Caco-2 (cell line): ENCODE measurements at regions not wholly inside any gene's neighbourhood (a gene's known extent, or its start where the extent isn't known, plus 50 kb on each side); places are given as distances from the start of the nearest gene placed in this dataset.

Experiments
- BruUV-seq: library from RNA; stranded (reverse); fragments of 400-500 nt; replicated peaks from 2 replicates; lab custom pipeline; 2021; lab: Mats Ljungman, UMichigan
- CTCF ChIA-PET: fragments of 300-600 bp; sonication (Branson Sonifier 250); formaldehyde crosslinking; loops from one replicate; lab custom pipeline; 2022; ENCODE audit warnings: antibody characterized with exemption; lab: Charles Lee
- POLR2A ChIA-PET: fragments of 300-600 bp; sonication (Branson Sonifier 250); formaldehyde crosslinking; loops from one replicate; lab custom pipeline; 2022; ENCODE audit warnings: antibody characterized with exemption; lab: Charles Lee
- DNase-seq, 2 experiments: peaks; one replicate each; pipeline versions ENCODE4 v3.0.0 to v3.0.0-alpha.2; 2020 to 2022
- H3K27me3 ChIP-seq: replicated peaks from 2 replicates; pipeline ENCODE4 v1.6.0; 2011; ENCODE audit warnings: low read length; ENCODE audit not compliant: control insufficient read depth, insufficient read depth
- H3K36me3 ChIP-seq: 2 replicates; pipeline ENCODE4 v1.5.1; 2011; ENCODE audit warnings: low read length; ENCODE audit not compliant: control insufficient read depth, insufficient read depth
- H3K4me1 ChIP-seq: fragments of 250-450 bp; sonication (Bioruptor Pico); 2 replicates; pipeline ENCODE4 v1.5.1; 2020; ENCODE audit warnings: mild to moderate bottlenecking
- H3K4me3 ChIP-seq: 2 replicates; pipeline ENCODE4 v1.5.1; 2011; ENCODE audit warnings: low read depth, mild to moderate bottlenecking, control low read depth, low read length
- H3K9me3 ChIP-seq: fragments of 250-450 bp; sonication (Bioruptor Pico); 2 replicates; pipeline ENCODE4 v1.5.1; 2020; ENCODE audit warnings: mild to moderate bottlenecking, moderate library complexity
- H3K27ac Mint-ChIP-seq: one replicate; pipeline ENCODE4 v1.8.0; 2022; ENCODE audit warnings: mixed read lengths; ENCODE audit not compliant: unreplicated experiment
- H3K27me3 Mint-ChIP-seq: one replicate; pipeline ENCODE4 v1.8.0; 2022; ENCODE audit warnings: mixed read lengths; ENCODE audit not compliant: insufficient read depth, unreplicated experiment
- H3K36me3 Mint-ChIP-seq: one replicate; pipeline ENCODE4 v1.8.0; 2022; ENCODE audit warnings: mild to moderate bottlenecking, mixed read lengths; ENCODE audit not compliant: insufficient read depth, unreplicated experiment
- H3K4me1 Mint-ChIP-seq: one replicate; pipeline ENCODE4 v1.8.0; 2022; ENCODE audit warnings: low read depth, mixed read lengths; ENCODE audit not compliant: unreplicated experiment
- H3K4me3 Mint-ChIP-seq: one replicate; pipeline ENCODE4 v1.8.0; 2022; ENCODE audit warnings: mild to moderate bottlenecking, moderate library complexity, mixed read lengths; ENCODE audit not compliant: unreplicated experiment
- H3K9me3 Mint-ChIP-seq: one replicate; pipeline ENCODE4 v1.8.0; 2022; ENCODE audit warnings: mixed read lengths; ENCODE audit not compliant: unreplicated experiment
- intact Hi-C: fragments of 100-400 bp; cut with micrococcal nuclease; formaldehyde crosslinking; loops from one replicate; pipeline ENCODE4 v1.10.0; 2022; ENCODE audit not compliant: unreplicated experiment
- TF ChIP-seq, protein P1 (sequence below), 2 experiments: fragments of 200-600 bp in 1 of 2; IDR thresholded peaks; 1 replicate in 1 of 2; 2 replicates in 1 of 2; pipeline versions ENCODE4 v1.5.1 to v1.8.0; 2011 to 2022; ENCODE audit warnings: antibody characterized with exemption in 1 of 2, control low read depth in 1 of 2, inconsistent platforms in 1 of 2, low read depth in 1 of 2, low read length in 1 of 2, mild to moderate bottlenecking in 1 of 2, moderate library complexity in 1 of 2; ENCODE audit not compliant: insufficient read depth in 1 of 2, severe bottlenecking in 1 of 2, unreplicated experiment in 1 of 2

DNA sequence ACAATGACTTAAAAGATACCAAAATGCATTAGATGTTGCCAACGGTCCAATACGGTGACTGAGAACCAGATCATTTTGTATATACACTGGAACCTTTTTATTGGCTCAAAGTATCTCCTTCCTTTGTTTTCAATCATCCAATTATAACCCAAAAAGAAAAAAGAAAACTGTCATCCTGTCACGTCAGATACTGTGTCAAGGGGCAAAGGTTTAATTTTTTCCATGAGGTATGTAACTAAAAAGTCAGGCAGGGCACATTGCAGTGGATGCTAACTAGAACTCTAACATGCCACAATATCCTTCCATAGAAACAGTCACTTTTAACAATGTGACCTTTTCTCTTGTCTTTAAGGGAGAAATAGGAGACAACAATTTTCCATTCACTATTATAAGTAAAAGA lies 267.6 kb upstream of the NEBL start:
- no peak for DNase-seq
- POLR2A ChIA-PET: interaction anchor here (0.6 kb wide), 1 partner anchor 30 kb away, joined by 3 read pairs; no protein-coding TSS in a partner anchor
- Mint-ChIP-seq H3K4me3 (no peak overlapping the region), H3K9me3 (peaks cover 33% of the 10 kb centered on the region), H3K27ac (peak overlapping the region; percentile 32), H3K36me3 (peaks cover 29% of the 10 kb centered on the region), H3K27me3 (no peaks in the 10 kb centered on the region), H3K4me1 (peaks cover 47% of the 10 kb centered on the region)
- intact Hi-C loops: no loop called here
- H3K36me3 ChIP-seq: no peaks in the 10 kb centered on the region
- H3K9me3 ChIP-seq: peaks cover 10% of the 10 kb centered on the region; the same call in 1 of the 2 replicates
- no peak overlapping the region for H3K4me3 ChIP-seq
- TF ChIP-seq, protein P1, sequence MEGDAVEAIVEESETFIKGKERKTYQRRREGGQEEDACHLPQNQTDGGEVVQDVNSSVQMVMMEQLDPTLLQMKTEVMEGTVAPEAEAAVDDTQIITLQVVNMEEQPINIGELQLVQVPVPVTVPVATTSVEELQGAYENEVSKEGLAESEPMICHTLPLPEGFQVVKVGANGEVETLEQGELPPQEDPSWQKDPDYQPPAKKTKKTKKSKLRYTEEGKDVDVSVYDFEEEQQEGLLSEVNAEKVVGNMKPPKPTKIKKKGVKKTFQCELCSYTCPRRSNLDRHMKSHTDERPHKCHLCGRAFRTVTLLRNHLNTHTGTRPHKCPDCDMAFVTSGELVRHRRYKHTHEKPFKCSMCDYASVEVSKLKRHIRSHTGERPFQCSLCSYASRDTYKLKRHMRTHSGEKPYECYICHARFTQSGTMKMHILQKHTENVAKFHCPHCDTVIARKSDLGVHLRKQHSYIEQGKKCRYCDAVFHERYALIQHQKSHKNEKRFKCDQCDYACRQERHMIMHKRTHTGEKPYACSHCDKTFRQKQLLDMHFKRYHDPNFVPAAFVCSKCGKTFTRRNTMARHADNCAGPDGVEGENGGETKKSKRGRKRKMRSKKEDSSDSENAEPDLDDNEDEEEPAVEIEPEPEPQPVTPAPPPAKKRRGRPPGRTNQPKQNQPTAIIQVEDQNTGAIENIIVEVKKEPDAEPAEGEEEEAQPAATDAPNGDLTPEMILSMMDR (IDR thresholded peaks at IDR 0.05; ENCODE audit: insufficient read depth in 1 of 2, low read depth in 1 of 2, low read length in 1 of 2, severe bottlenecking in 1 of 2, unreplicated experiment in 1 of 2): no peak
- no peaks in the 10 kb centered on the region for H3K27me3 ChIP-seq
- CTCF ChIA-PET: interaction anchor here (1.0 kb wide), 1 partner anchor 105 kb away, joined by 3 read pairs; no protein-coding TSS in a partner anchor
- H3K4me1 ChIP-seq: peaks cover 51% of the 10 kb centered on the region
- no TSS peak for BruUV-seq

DNA sequence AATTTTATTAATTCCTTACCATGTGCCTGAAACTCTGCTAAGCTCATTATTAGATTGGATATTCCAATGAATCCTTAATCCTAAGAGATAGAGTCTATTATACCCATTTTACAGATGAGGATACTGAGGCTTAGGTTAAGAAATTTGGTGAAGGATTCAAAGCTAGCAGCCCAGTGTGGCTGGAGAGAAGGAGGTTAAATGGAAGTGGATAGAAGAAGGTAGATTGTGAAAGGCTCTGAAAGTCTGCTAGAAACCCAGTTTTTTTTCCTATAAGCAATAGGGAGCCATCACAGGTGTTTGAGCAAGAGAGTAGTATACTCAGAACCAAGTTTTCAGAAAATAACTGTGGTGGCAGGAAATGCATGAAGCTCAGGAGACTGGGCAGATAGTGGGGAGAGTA lies 265.8 kb upstream of the NEBL start:
- Mint-ChIP-seq H3K36me3 (peaks cover 41% of the 10 kb centered on the region), H3K4me3 (no peak overlapping the region), H3K27ac (no peak overlapping the region), H3K27me3 (no peaks in the 10 kb centered on the region), H3K4me1 (peaks cover 57% of the 10 kb centered on the region), H3K9me3 (peaks cover 33% of the 10 kb centered on the region)
- Histone ChIP-seq H3K27me3 (no peaks in the 10 kb centered on the region), H3K4me3 (no peak overlapping the region), H3K9me3 (peaks cover 10% of the 10 kb centered on the region; the same call in 1 of the 2 replicates), H3K36me3 (no peaks in the 10 kb centered on the region), H3K4me1 (peaks cover 59% of the 10 kb centered on the region)
- no peak for DNase-seq
- CTCF ChIA-PET: no interaction called here
- intact Hi-C loops: no loop called here
- POLR2A ChIA-PET: no interaction called here
- TF ChIP-seq, protein P1 (IDR thresholded peaks at IDR 0.05; ENCODE audit: insufficient read depth in 1 of 2, low read depth in 1 of 2, low read length in 1 of 2, severe bottlenecking in 1 of 2, unreplicated experiment in 1 of 2): no peak
- BruUV-seq: no TSS peak

DNA sequence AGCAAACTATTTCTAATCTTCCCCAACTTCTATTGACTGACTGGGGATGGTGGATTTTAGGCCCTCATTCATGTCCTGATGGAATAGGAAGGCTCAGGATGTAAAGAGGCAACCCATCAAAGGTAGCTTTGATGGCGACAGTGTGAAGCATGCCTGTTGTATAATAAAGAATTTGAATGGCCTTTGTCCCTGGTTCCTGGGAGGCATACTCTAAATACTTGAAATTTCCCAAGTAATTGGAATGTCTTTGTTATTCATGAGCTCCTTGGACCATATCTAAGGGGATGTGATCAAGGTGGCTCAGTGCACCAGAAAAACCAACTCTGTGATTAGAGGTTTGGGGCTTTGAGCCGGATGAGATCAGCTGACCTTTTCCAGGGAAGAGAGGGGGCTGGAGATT lies 264.5 kb upstream of the NEBL start:
- Mint-ChIP-seq H3K27ac (peak overlapping the region; percentile 66), H3K36me3 (peaks cover 38% of the 10 kb centered on the region), H3K9me3 (peaks cover 33% of the 10 kb centered on the region), H3K4me3 (no peak overlapping the region), H3K27me3 (no peaks in the 10 kb centered on the region), H3K4me1 (peaks cover 57% of the 10 kb centered on the region)
- Histone ChIP-seq H3K4me1 (peaks cover 59% of the 10 kb centered on the region), H3K36me3 (no peaks in the 10 kb centered on the region), H3K27me3 (no peaks in the 10 kb centered on the region), H3K9me3 (peaks cover 10% of the 10 kb centered on the region; the same call in 1 of the 2 replicates), H3K4me3 (no peak overlapping the region)
- BruUV-seq: no TSS peak
- intact Hi-C loops: loop anchor here (1.0 kb wide), 2 partner anchors 13 to 64 kb away; no protein-coding TSS in a partner anchor
- DNase-seq: peak; percentile 61 to 66
- CTCF ChIA-PET: interaction anchor here (0.5 to 0.6 kb wide), 2 partner anchors 11 to 81 kb away, joined by 5 to 7 read pairs; no protein-coding TSS in a partner anchor
- TF ChIP-seq, protein P1 (IDR thresholded peaks at IDR 0.05; ENCODE audit: insufficient read depth in 1 of 2, low read depth in 1 of 2, low read length in 1 of 2, severe bottlenecking in 1 of 2, unreplicated experiment in 1 of 2): no peak
- POLR2A ChIA-PET: interaction anchor here (0.6 to 1.0 kb wide), 3 partner anchors 11 to 354 kb away, joined by 4 to 10 read pairs (median 7); no protein-coding TSS in a partner anchor
